ENCODE measurements at regions not wholly inside any gene's neighbourhood (a gene's known extent, or its start where the extent isn't known, plus 50 kb on each side); places are given as distances from the start of the nearest gene placed in this dataset.

GRCh38 chr21:16441789-16442188 is 712.0 kb downstream of the USP25 start:
- no peak for TF ChIP-seq POLR2A (IDR thresholded peaks at IDR 0.05)
- no peak for TF ChIP-seq CTCF (IDR thresholded peaks at IDR 0.05 in 4 of 5, conservative IDR thresholded peaks at IDR 0.05 in 1 of 5)

Data from gastrocnemius medialis (tissue), 4 donors.